HepG2 (cell line): ENCODE measurements at regions not wholly inside any gene's neighbourhood (a gene's known extent, or its start where the extent isn't known, plus 50 kb on each side); places are given as distances from the start of the nearest gene placed in this dataset.
A peak's percentile ranks its signal among the peaks of the same experiment; 100 is the strongest.

Source experiments
- ATAC-seq: fragments of 200-7000 bp; cut with Tn5 transposase; 3 replicates; pipeline ENCODE4 v1.9.1; 2020; ENCODE audit warnings: mild to moderate bottlenecking, moderate library complexity
- BruUV-seq: library from RNA; stranded (reverse); fragments of 400-500 nt; replicated peaks from 2 replicates; lab custom pipeline; 2021; lab: Mats Ljungman, UMichigan
- CTCF ChIA-PET: fragments of 300-600 bp; formaldehyde crosslinking; extraction: SDS; loops from one replicate; lab custom pipeline; 2021; ENCODE audit warnings: low total read pairs, inconsistent platforms, low intra/inter-chr PET ratio; lab: Yijun Ruan, JAX
- POLR2A ChIA-PET: fragments of 350-600 bp; sonication (Branson Sonifier 250); formaldehyde crosslinking; loops from one replicate; lab custom pipeline; 2020; ENCODE audit warnings: antibody characterized with exemption, inconsistent platforms; lab: Yijun Ruan, JAX
- DNase-seq: peaks from one replicate; pipeline ENCODE4 v3.0.0-alpha.2; 2015; ENCODE audit warnings: low spot score
- FAIRE-seq: peaks from 3 replicates; lab custom pipeline; 2011; peaks lifted over from hg19 to GRCh38; lab: Jason Lieb, UNC
- H2AFZ ChIP-seq: one replicate; pipeline ENCODE4 v1.6.1; 2011; ENCODE audit warnings: low read length, inconsistent platforms
- H3K27ac ChIP-seq: fragments of 300-600 bp; 3 replicates; pipeline ENCODE4 v1.8.0; 2011; ENCODE audit warnings: mixed run types, mild to moderate bottlenecking, mixed read lengths, low read length, inconsistent platforms; ENCODE audit not compliant: insufficient read depth; ENCODE audit errors: extremely low read length
- H3K27me3 ChIP-seq, 2 experiments: fragments of 200-600 bp in 1 of 2; 2 replicates in 1 of 2; 3 replicates in 1 of 2; pipeline versions ENCODE4 v1.6.0 to v1.8.0; 2011; ENCODE audit warnings: low read length in 2 of 2, mild to moderate bottlenecking in 2 of 2, moderate library complexity in 2 of 2, inconsistent platforms in 1 of 2; ENCODE audit not compliant: insufficient read depth in 2 of 2, control insufficient read depth in 1 of 2
- H3K36me3 ChIP-seq, 2 experiments: fragments of 200-600 bp in 1 of 2; replicated peaks in 1 of 2; 2 replicates in 1 of 2; 3 replicates in 1 of 2; pipeline versions ENCODE4 v1.5.1 to v1.8.0; 2011; ENCODE audit warnings: low read length in 2 of 2, inconsistent platforms in 1 of 2; ENCODE audit not compliant: insufficient read depth in 2 of 2, control insufficient read depth in 1 of 2
- H3K4me1 ChIP-seq: 2 replicates; pipeline ENCODE4 v1.5.1; 2012; ENCODE audit warnings: low read length, inconsistent platforms; ENCODE audit not compliant: insufficient read depth
- H3K4me2 ChIP-seq: 2 replicates; pipeline ENCODE4 v1.6.0; 2011; ENCODE audit warnings: low read depth, low read length, inconsistent platforms
- H3K4me3 ChIP-seq, 3 experiments: fragments of 200-600 bp in 1 of 3; sonication (generic), shearing (Covaris generic) in 1 of 3; replicated peaks in 1 of 3; 2 replicates each; pipeline ENCODE4 v1.5.1; 2011 to 2016; ENCODE audit warnings: low read length in 3 of 3, inconsistent platforms in 2 of 3, low read depth in 2 of 3, mild to moderate bottlenecking in 2 of 3, control low read depth in 1 of 3, mixed read lengths in 1 of 3; ENCODE audit not compliant: insufficient read depth in 1 of 3
- H3K79me2 ChIP-seq: one replicate; pipeline ENCODE4 v1.6.1; 2011; ENCODE audit warnings: low read length, inconsistent platforms; ENCODE audit not compliant: insufficient read depth
- H3K9ac ChIP-seq: 2 replicates; pipeline ENCODE4 v1.6.0; 2011; ENCODE audit warnings: mild to moderate bottlenecking, low read depth, low read length, inconsistent platforms; ENCODE audit not compliant: insufficient read depth
- H3K9me3 ChIP-seq: 2 replicates; pipeline ENCODE4 v1.5.1; 2012; ENCODE audit warnings: mild to moderate bottlenecking, low read length
- H4K20me1 ChIP-seq: 2 replicates; pipeline ENCODE4 v1.6.0; 2011; ENCODE audit warnings: inconsistent platforms, mild to moderate bottlenecking, low read length, moderate library complexity; ENCODE audit not compliant: insufficient read depth
- BRD4 ChIP-seq: sonication (generic); formaldehyde crosslinking; IDR thresholded peaks from 2 replicates; pipeline ENCODE4 v1.4.0; 2020; ENCODE audit warnings: missing genetic modification reagents
- PRPF4 ChIP-seq: fragments of 200-400 bp; formaldehyde crosslinking; IDR thresholded peaks from 2 replicates; pipeline ENCODE4 v1.6.1; 2016; ENCODE audit warnings: low read length, low read depth; ENCODE audit not compliant: poor library complexity, severe bottlenecking
- REST ChIP-seq, 2 experiments: IDR thresholded peaks; 2 replicates each; pipeline ENCODE4 v1.6.1; 2011 to 2012; ENCODE audit warnings: low read length in 2 of 2, borderline replicate concordance in 1 of 2, low read depth in 1 of 2, mild to moderate bottlenecking in 1 of 2, moderate library complexity in 1 of 2
- ZFP41 ChIP-seq: sonication (generic); formaldehyde crosslinking; IDR thresholded peaks from 2 replicates; pipeline ENCODE4 v1.4.0; 2020; ENCODE audit warnings: mild to moderate bottlenecking, missing genetic modification reagents, borderline replicate concordance
- ZNF574 ChIP-seq: sonication (generic); formaldehyde crosslinking; IDR thresholded peaks from 2 replicates; pipeline ENCODE4 v1.4.0; 2020; ENCODE audit warnings: missing genetic modification reagents
- ZNF644 ChIP-seq: IDR thresholded peaks from 2 replicates; pipeline ENCODE4 v1.6.1; 2016; ENCODE audit warnings: low read depth
- WGBS: methylation state at CpG from one replicate; pipeline ENCODE4 v1.1.6; 2017; ENCODE audit warnings: low lambda C conversion rate; 5-methylcytosine and 5-hydroxymethylcytosine counted together
- in situ Hi-C: cut with HindIII; loops from 2 replicates; pipeline ENCODE4 v1.10.0; 2017; ENCODE audit warnings: low pct_unique_long_range_greater_than_20kb; ENCODE audit not compliant: extremely low pct_ligation_motif_present
- intact Hi-C: fragments of 100-400 bp; cut with micrococcal nuclease; formaldehyde crosslinking; loops from one replicate; pipeline ENCODE4 v1.10.0; 2022; ENCODE audit not compliant: unreplicated experiment

GRCh38 chr1:4272568-4272967 is 372.5 kb upstream of the C1orf174 start (continued):
- TF ChIP-seq REST (IDR thresholded peaks at IDR 0.05; ENCODE audit: borderline replicate concordance in 1 of 2, low read depth in 1 of 2, low read length in 2 of 2) (peak; percentile 34 to 86), BRD4 (CRISPR knock-in tag) (no peak), ZNF644 (CRISPR knock-in tag) (0 out of 2 replicates have a peak, but pooled peaks have one; percentile 13)

- Histone ChIP-seq H3K9ac (no peak overlapping the region), H3K27me3 (no peaks in the 10 kb centered on the region), H3K79me2 (no peaks in the 10 kb centered on the region), H3K9me3 (peaks cover 19% of the 10 kb centered on the region), H3K4me1 (peaks cover 75% of the 10 kb centered on the region), H3K4me2 (peak overlapping the region; percentile 0; the same call in 1 of the 2 replicates), H2AFZ (no peak overlapping the region), H3K27ac (peak overlapping the region; percentile 51), H3K36me3 (no peaks in the 10 kb centered on the region), H3K4me3 (no peak overlapping the region), H4K20me1 (no peaks in the 10 kb centered on the region)
- intact Hi-C loops, result no loop called here
- CTCF ChIA-PET, result no interaction called here
- TF ChIP-seq PRPF4 (peak; percentile 22), ZFP41 (CRISPR knock-in tag) (no peak), ZNF574 (CRISPR knock-in tag) (no peak)
- POLR2A ChIA-PET, result no interaction called here
- 84% methylated on average over 3 of the region's 3 CpGs for WGBS
- ATAC-seq (no peak), FAIRE-seq (no peak), DNase-seq (no peak)
- in situ Hi-C loops, result no loop called here
- BruUV-seq, result no TSS peak
Measured at GRCh38 chr1:4273243-4273642, 373.2 kb upstream of the C1orf174 start.
